GM23248 (cell line): ENCODE measurements at regions not wholly inside any gene's neighbourhood (a gene's known extent, or its start where the extent isn't known, plus 50 kb on each side); places are given as distances from the start of the nearest gene placed in this dataset.

Experiments
- DNase-seq: peaks from one replicate; pipeline ENCODE4 v3.0.0-alpha.2; 2015
- H2AFZ ChIP-seq: fragments of 200-600 bp; sonication (generic); 2 replicates; pipeline ENCODE4 v1.6.1; 2016; ENCODE audit warnings: antibody characterized with exemption
- H3F3A ChIP-seq: fragments of 200-600 bp; sonication (generic); 2 replicates; pipeline ENCODE4 v1.6.1; 2016; ENCODE audit warnings: mild to moderate bottlenecking, antibody characterized with exemption, mixed run types; ENCODE audit not compliant: insufficient read depth
- H3K27ac ChIP-seq: fragments of 200-600 bp; sonication (generic); 2 replicates; pipeline ENCODE4 v1.5.1; 2016; ENCODE audit warnings: mild to moderate bottlenecking
- H3K27me3 ChIP-seq: fragments of 200-600 bp; sonication (generic); replicated peaks from 2 replicates; pipeline ENCODE4 v1.6.1; 2016; ENCODE audit warnings: mild to moderate bottlenecking; ENCODE audit not compliant: insufficient read depth
- H3K36me3 ChIP-seq: fragments of 200-600 bp; sonication (generic); 2 replicates; pipeline ENCODE4 v1.6.1; 2016; ENCODE audit warnings: low read depth, mild to moderate bottlenecking
- H3K4me1 ChIP-seq: fragments of 200-600 bp; sonication (generic); 2 replicates; pipeline ENCODE4 v1.6.1; 2016; ENCODE audit warnings: mild to moderate bottlenecking; ENCODE audit not compliant: insufficient read depth
- H3K4me2 ChIP-seq: fragments of 200-600 bp; sonication (generic); one replicate; pipeline ENCODE4 v1.6.1; 2016; ENCODE audit warnings: mild to moderate bottlenecking; ENCODE audit not compliant: unreplicated experiment
- H3K4me3 ChIP-seq: fragments of 200-600 bp; sonication (generic); 2 replicates; pipeline ENCODE4 v1.5.1; 2016; ENCODE audit warnings: mild to moderate bottlenecking
- H3K79me2 ChIP-seq: fragments of 200-600 bp; sonication (generic); 2 replicates; pipeline ENCODE4 v1.6.1; 2016; ENCODE audit warnings: mild to moderate bottlenecking; ENCODE audit not compliant: insufficient read depth
- H3K9ac ChIP-seq: fragments of 200-600 bp; sonication (generic); 2 replicates; pipeline ENCODE4 v1.6.1; 2016; ENCODE audit warnings: mild to moderate bottlenecking
- H3K9me2 ChIP-seq: fragments of 200-600 bp; sonication (generic); 2 replicates; pipeline ENCODE4 v1.6.1; 2016; ENCODE audit warnings: mixed run types, mild to moderate bottlenecking, moderate library complexity; ENCODE audit not compliant: insufficient read depth
- H3K9me3 ChIP-seq: fragments of 200-600 bp; sonication (generic); one replicate; pipeline ENCODE4 v1.6.1; 2017; ENCODE audit warnings: low read depth
- H4K20me1 ChIP-seq: fragments of 200-600 bp; sonication (generic); 2 replicates; pipeline ENCODE4 v1.6.0; 2016; ENCODE audit not compliant: insufficient read depth
- EZH2 ChIP-seq: fragments of 200-600 bp; sonication (generic); IDR thresholded peaks from 2 replicates; pipeline ENCODE4 v1.6.1; 2018; ENCODE audit warnings: antibody characterized with exemption, mild to moderate bottlenecking; ENCODE audit not compliant: insufficient read depth, poor library complexity, severe bottlenecking
- EZH2phosphoT487 ChIP-seq: fragments of 200-600 bp; sonication (generic); IDR thresholded peaks from 2 replicates; pipeline ENCODE4 v1.6.1; 2018; ENCODE audit warnings: antibody characterized with exemption, moderate library complexity, mild to moderate bottlenecking, low read depth; ENCODE audit not compliant: insufficient read depth
- WGBS, 2 experiments: methylation state at CpG; one replicate each; pipeline ENCODE4 v1.1.6; 2015 to 2017; ENCODE audit warnings: low lambda C conversion rate in 2 of 2, low coverage in 1 of 2; ENCODE audit errors: missing lambda C conversion rate in 2 of 2; 5-methylcytosine and 5-hydroxymethylcytosine counted together
- in situ Hi-C: fragments of 300-500 bp; cut with MboI; formaldehyde crosslinking; loops from 2 replicates; pipeline ENCODE4 v1.15.0; 2020

DNA sequence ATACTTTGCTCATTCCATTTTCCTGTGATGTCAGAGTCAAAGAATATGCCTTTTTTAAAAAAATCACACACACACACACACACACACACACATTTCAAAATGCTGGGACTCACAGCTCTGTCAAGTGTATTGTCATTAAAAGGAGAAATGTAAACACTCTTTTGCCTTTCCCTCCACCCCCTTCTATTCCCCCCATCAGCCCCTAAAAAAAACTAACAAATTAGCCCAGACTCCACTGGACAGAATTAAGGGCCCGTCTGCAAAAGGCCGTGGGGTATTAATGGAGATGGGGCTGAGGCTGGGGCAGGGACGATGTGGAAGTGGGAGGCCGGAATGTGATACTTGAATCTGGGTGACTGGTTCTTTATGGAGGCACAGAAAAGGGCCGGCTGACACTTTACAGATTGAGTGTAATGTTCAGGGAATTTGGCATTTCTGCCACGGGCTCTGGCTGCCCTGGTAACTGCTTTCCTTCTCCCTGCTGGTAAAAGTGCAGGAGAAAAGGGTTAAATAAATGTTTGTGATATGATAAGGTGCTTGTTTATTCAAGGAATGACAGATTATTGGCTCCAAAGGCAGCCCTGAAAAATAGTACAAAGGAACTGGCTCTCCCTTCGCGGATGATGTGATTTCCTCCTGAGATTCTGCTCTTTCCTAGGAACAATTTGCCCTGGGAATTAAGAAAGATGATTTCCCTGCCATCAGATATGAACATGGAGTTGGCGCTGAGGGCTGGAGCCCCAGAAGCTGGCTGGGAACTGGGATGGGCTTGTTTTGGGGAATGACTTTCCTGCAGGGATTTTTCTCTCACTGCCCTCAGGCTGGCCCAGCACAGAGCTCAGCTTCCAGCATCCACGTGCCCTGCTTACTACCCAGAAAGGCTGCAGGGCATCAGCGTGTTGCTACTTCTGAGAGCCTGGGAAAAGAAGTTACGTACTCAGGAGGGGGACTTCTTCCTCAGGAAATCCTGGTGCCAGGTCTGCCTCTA, 52.8 kb upstream of the CTAGE1 start:
- TF ChIP-seq EZH2phosphoT487 = no peak
- no peak for TF ChIP-seq EZH2
- peak; percentile 23 for DNase-seq
- peaks cover 41% of the 10 kb centered on the region for H3K4me1 ChIP-seq
- in situ Hi-C loops = no loop called here
- no peaks in the 10 kb centered on the region for H3K27me3 ChIP-seq
- no peak overlapping the region for H3K4me3 ChIP-seq
- H4K20me1 ChIP-seq = no peaks in the 10 kb centered on the region
- H3K9me2 ChIP-seq = no peaks in the 10 kb centered on the region
- H2AFZ ChIP-seq = peak overlapping the region; percentile 22; the same call in 1 of the 2 replicates
- no peak overlapping the region for H3K4me2 ChIP-seq
- peaks cover 47% of the 10 kb centered on the region for H3F3A ChIP-seq
- no peaks in the 10 kb centered on the region for H3K36me3 ChIP-seq
- H3K9me3 ChIP-seq = no peaks in the 10 kb centered on the region
- WGBS, 2 experiments = 89 to 90% methylated on average over 12 of the region's 12 CpGs
- H3K9ac ChIP-seq = no peak overlapping the region
- H3K79me2 ChIP-seq = no peaks in the 10 kb centered on the region
- peak overlapping the region; percentile 64; the same call in 1 of the 2 replicates for H3K27ac ChIP-seq

DNA sequence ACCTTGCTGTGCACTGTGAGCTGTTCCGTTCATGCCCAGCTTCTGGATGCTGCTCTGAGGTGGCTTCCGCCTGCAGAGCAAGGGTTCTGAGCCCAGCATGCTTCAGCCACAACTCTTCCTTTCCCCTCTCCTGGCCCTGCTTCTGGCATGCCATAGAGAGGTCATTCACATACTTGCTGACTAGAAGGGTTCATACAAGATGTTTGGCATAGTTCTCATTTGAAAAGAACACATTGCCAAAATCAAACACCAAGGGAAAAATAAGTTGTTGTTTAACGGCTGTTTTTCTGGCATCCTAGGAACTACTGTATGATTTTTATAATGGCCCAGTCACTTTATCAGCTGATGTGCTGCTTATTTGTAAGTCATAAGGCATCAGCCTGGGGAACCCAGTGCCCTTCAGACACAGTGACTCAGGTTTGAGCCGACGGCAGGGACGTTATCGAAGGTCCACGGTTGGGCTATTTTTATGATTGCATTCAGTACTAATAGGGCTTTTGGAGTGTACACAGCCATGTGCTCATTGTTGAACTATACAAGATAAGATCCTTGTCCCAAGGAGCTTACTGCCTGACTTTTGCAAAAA, 53.9 kb upstream of the CTAGE1 start:
- Histone ChIP-seq H3K9me2 (no peaks in the 10 kb centered on the region), H3K4me3 (no peak overlapping the region), H3K4me1 (peaks cover 32% of the 10 kb centered on the region), H3F3A (peaks cover 42% of the 10 kb centered on the region), H3K4me2 (peak overlapping the region; percentile 29), H3K27me3 (no peaks in the 10 kb centered on the region), H3K9me3 (no peaks in the 10 kb centered on the region), H3K79me2 (no peaks in the 10 kb centered on the region), H2AFZ (peak overlapping the region; percentile 27; the same call in 1 of the 2 replicates), H3K27ac (peak overlapping the region; percentile 64), H3K9ac (peak overlapping the region; percentile 41), H4K20me1 (no peaks in the 10 kb centered on the region), H3K36me3 (no peaks in the 10 kb centered on the region)
- peak; percentile 82 for DNase-seq
- no peak for TF ChIP-seq EZH2phosphoT487
- no peak for TF ChIP-seq EZH2
- WGBS, 2 experiments = 14 to 17% methylated on average over 8 of the region's 8 CpGs
- in situ Hi-C loops = no loop called here

DNA sequence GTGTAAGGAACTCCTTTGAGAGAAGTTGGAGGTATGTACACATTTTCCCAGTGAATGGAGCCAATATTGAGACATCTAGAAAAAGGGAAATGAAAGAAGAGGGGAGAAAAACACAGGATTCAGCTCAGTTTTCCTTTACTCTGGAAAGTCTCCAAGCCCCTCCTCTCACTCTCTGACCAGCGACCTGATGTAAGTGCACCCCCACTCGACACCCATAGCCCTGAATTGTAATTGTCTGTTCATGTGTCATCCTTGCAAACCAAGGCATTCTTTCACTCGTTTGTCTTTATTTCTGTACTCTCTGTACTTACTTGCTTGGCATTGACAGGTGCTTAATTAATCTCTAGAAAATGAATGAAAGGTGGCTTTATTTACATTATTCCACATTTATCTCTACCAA, 55.7 kb upstream of the CTAGE1 start:
- Histone ChIP-seq H3K9ac (no peak overlapping the region), H3F3A (peaks cover 28% of the 10 kb centered on the region), H3K79me2 (no peaks in the 10 kb centered on the region), H3K36me3 (no peaks in the 10 kb centered on the region), H3K9me2 (no peaks in the 10 kb centered on the region), H2AFZ (no peak overlapping the region), H3K4me2 (no peak overlapping the region), H3K27ac (no peak overlapping the region), H3K4me3 (no peak overlapping the region), H3K4me1 (peaks cover 22% of the 10 kb centered on the region), H3K9me3 (no peaks in the 10 kb centered on the region), H4K20me1 (no peaks in the 10 kb centered on the region), H3K27me3 (no peaks in the 10 kb centered on the region)
- TF ChIP-seq EZH2phosphoT487 (no peak), EZH2 (no peak)
- 90 to 94% methylated on average over 3 of the region's 3 CpGs for WGBS, 2 experiments
- DNase-seq = no peak
- in situ Hi-C loops = no loop called here

DNA sequence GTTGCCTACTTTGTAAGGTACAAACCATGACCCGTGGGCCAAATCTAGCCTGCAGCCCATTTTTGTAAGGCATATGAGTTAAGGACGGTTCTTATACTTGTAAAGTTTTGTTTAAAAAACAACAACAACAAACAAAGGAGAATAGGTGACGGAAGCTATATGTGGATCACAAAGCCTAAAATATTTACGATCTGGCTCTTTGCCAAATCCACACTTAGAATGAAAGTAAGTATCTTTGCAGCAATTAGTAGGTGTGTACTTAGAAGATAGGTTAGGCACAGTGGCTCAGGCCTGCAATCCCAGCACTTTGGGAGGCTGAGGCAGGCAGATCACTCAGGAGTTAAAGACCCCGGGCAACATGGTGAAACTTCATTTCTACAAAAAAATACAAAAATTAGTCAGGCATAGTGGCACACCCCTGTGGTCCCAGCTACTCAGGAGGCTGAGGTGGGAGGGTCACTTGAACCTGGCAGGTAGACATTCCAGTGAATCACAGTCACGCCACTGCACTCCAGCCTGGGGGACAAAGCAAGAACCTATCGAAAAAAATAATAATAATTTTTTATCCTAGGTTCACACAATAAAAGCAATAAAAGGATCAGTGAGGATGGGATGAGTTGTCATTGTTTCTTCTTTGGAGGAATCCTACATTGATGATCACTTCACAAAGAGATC, 57.8 kb upstream of the CTAGE1 start:
- H3K27ac ChIP-seq = no peak overlapping the region
- no peak for DNase-seq
- in situ Hi-C loops = no loop called here
- TF ChIP-seq EZH2phosphoT487 = no peak
- TF ChIP-seq EZH2 = no peak
- H3K79me2 ChIP-seq = no peaks in the 10 kb centered on the region
- H3K4me2 ChIP-seq = no peak overlapping the region
- H3K36me3 ChIP-seq = no peaks in the 10 kb centered on the region
- 0 out of 2 replicates have a peak, but pooled peaks cover 6% of the 10 kb centered on the region for H3K9me2 ChIP-seq
- no peak overlapping the region for H3K4me3 ChIP-seq
- no peak overlapping the region for H2AFZ ChIP-seq
- WGBS, 2 experiments = 93 to 95% methylated on average over 7 of the region's 7 CpGs
- no peaks in the 10 kb centered on the region for H3K9me3 ChIP-seq
- no peak overlapping the region for H3K9ac ChIP-seq
- no peaks in the 10 kb centered on the region for H4K20me1 ChIP-seq
- no peaks in the 10 kb centered on the region for H3K27me3 ChIP-seq
- peaks cover 17% of the 10 kb centered on the region for H3F3A ChIP-seq
- peaks cover 18% of the 10 kb centered on the region for H3K4me1 ChIP-seq
